GM11168 (cell line): ENCODE measurements at regions not wholly inside any gene's neighbourhood (a gene's known extent, or its start where the extent isn't known, plus 50 kb on each side); places are given as distances from the start of the nearest gene placed in this dataset.

Experiments used
- in situ Hi-C: fragments of 300-500 bp; cut with MboI; formaldehyde crosslinking; loops from one replicate; pipeline ENCODE4 v1.12.0; 2022; ENCODE audit warnings: low sequenced_read_pairs; ENCODE audit not compliant: unreplicated experiment

GRCh38 chr5:30117135-30117534 is 1076.4 kb upstream of the CDH6 start:
- in situ Hi-C loops = no loop called here

GRCh38 chr5:30113542-30113941 is 1079.9 kb upstream of the CDH6 start:
- in situ Hi-C loops = no loop called here

- in situ Hi-C loops = no loop called here
These were observed 1080.6 kb upstream of the CDH6 start for GRCh38 chr5:30112867-30113266.

- in situ Hi-C loops = no loop called here
These were observed 1085.4 kb upstream of the CDH6 start for GRCh38 chr5:30108051-30108450.

GRCh38 chr5:30106596-30106995 is 1086.9 kb upstream of the CDH6 start:
- in situ Hi-C loops = no loop called here

GRCh38 chr5:30104872-30105596 is 1088.5 kb upstream of the CDH6 start:
- in situ Hi-C loops = no loop called here

GRCh38 chr5:30103452-30104202 is 1089.9 kb upstream of the CDH6 start:
- in situ Hi-C loops = no loop called here

GRCh38 chr5:30103052-30103451 is 1090.4 kb upstream of the CDH6 start:
- in situ Hi-C loops = no loop called here

GRCh38 chr5:30102185-30102584 is 1091.3 kb upstream of the CDH6 start:
- in situ Hi-C loops = no loop called here

- in situ Hi-C loops = no loop called here
These were observed 1092.6 kb upstream of the CDH6 start for GRCh38 chr5:30100929-30101328.

- in situ Hi-C loops = no loop called here
These were observed 1093.3 kb upstream of the CDH6 start for GRCh38 chr5:30100148-30100713.

GRCh38 chr5:30099634-30100033 is 1093.9 kb upstream of the CDH6 start:
- in situ Hi-C loops = no loop called here

GRCh38 chr5:30098940-30099339 is 1094.5 kb upstream of the CDH6 start:
- in situ Hi-C loops = no loop called here

- in situ Hi-C loops = no loop called here
These were observed 1100.9 kb upstream of the CDH6 start for GRCh38 chr5:30092548-30092947.

- in situ Hi-C loops = no loop called here
These were observed 1123.8 kb upstream of the CDH6 start for GRCh38 chr5:30069441-30070263.

- in situ Hi-C loops = no loop called here
These were observed 1130.0 kb upstream of the CDH6 start for GRCh38 chr5:30063503-30063902.

- in situ Hi-C loops = no loop called here
These were observed 1141.5 kb upstream of the CDH6 start for GRCh38 chr5:30051976-30052375.

GRCh38 chr5:30050056-30050815 is 1143.2 kb upstream of the CDH6 start:
- in situ Hi-C loops = no loop called here

- in situ Hi-C loops = no loop called here
These were observed 1150.8 kb upstream of the CDH6 start for GRCh38 chr5:30042677-30043076.

- in situ Hi-C loops = no loop called here
These were observed 1151.6 kb upstream of the CDH6 start for GRCh38 chr5:30041831-30042385.
